Hepatic stellate cell (primary cell): ENCODE measurements at regions not wholly inside any gene's neighbourhood (a gene's known extent, or its start where the extent isn't known, plus 50 kb on each side); places are given as distances from the start of the nearest gene placed in this dataset.

Experiments used
- DNase-seq: peaks from one replicate; pipeline ENCODE4 v3.0.0; 2011; ENCODE audit warnings: low spot score

DNA sequence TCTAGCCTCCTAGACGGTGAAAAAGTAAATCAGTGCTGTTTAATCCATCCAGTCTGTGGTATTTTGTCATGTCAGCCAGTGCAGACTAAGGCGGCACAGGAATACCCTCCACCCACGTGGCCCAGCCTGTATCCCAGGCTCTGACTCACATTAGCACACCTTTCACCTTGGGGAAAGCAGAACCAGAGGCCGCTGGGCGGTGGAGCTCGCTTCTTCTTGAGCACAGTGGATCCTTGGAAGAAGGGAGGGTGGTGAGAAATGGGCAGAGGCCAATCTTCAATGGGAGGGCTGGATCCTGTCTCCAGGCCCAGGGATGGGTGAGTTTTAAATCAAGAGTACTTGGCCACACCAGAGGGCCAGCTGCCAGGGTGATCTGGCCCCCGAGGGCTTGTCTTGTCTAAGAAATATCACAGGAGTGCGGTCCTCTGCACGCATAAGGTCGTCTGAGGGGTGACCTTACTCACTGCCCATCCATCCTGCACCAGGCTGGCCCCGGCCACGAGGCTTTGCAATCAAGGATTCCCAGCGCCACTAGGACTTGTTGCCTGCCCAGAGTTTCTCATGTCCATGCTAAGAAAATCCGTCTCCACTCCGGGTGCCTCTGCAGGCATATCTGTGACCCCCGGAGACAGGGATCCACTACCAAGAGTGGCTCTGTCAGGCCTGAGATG is 658.5 kb downstream of the BRD1 start:
- no peak for DNase-seq

DNA sequence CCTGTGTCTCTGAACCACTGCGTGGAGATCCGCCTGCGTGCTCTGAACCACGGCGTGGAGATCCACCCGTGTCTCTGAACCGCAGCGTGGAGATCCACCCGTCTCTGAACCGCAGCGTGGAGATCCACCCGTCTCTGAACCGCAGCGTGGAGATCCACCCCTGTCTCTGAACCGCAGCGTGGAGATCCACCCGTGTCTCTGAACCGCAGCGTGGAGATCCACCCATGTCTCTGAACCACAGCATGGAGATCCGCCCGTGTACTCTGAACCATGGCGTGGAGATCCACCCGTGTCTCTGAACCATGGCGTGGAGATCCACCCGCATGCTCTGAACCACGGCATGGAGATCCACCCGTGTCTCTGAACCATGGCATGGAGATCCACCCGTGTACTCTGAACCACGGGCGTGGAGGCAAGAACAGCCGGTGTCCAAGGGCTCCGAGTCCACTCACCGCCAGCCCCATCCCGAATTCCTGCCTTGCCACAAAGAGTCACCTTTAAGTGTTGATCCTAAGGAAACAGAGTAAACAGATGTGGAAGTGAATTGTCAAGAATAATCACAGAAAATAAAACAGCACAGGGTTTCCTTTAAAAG is 659.4 kb downstream of the BRD1 start:
- no peak for DNase-seq

DNA sequence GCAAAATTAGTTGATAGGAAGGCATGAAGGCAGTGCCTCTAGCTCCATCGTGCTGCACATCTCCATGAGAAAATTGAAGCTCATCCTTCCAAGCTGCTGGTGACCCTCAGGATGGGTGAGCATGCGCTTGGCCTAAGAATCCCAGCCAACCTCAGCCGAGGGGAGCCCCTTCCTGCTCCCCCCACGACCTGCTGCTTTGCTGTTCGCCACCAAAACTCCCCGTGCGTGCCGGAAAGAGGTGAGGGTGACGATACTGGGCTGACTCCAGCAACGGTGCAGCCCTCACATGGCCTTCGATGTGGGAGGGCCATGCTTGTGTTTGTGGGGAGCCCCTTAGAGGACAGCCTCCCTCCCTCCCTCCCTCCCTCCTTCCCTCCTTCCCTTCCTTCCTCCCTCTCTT is 660.9 kb downstream of the BRD1 start:
- no peak for DNase-seq

DNA sequence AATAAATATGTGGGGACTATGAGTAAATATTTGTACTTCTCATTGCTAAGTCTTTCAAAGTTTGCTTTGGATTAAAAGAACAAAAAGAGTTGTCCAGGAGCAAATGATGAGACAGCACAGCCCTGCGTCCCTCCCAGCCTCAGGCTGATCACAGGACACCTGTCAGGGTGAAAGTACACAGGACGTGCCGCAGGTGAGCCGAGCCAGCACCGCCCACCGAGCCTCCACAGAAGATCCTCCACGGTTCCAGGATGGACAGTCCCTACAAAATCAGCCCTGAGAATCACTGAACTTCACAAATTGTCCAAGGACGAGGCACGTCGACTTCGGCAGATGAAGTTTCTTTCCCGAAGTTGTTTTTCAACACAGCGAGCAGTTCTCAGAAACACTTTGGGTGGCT is 661.5 kb downstream of the BRD1 start:
- no peak for DNase-seq

DNA sequence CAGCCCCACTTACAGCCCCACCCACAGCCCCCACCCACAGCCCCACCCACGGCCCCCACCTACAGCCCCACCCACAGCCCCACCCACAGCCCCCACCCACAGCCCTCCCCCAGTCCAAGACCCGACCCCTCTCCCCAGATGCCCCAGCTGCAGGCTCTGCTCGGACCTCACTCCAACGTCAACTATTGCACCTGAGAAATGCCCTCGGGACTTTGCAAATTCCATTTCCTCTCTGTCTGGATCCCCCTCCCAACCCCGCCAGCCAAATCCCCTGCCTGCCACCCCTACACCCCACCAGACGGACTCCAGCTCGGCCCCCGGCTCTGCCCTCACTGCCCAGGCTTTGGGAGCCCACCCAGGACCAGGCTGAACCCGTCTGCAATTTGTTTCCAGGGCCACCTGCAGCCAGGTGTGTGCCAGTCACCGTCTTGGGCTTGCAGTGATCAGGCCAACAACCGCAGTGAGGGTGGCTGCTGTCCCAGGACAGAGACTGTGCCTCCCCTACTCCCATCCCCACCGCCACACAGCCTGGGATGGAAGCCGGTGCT is 662.8 kb downstream of the BRD1 start:
- DNase-seq: no peak

DNA sequence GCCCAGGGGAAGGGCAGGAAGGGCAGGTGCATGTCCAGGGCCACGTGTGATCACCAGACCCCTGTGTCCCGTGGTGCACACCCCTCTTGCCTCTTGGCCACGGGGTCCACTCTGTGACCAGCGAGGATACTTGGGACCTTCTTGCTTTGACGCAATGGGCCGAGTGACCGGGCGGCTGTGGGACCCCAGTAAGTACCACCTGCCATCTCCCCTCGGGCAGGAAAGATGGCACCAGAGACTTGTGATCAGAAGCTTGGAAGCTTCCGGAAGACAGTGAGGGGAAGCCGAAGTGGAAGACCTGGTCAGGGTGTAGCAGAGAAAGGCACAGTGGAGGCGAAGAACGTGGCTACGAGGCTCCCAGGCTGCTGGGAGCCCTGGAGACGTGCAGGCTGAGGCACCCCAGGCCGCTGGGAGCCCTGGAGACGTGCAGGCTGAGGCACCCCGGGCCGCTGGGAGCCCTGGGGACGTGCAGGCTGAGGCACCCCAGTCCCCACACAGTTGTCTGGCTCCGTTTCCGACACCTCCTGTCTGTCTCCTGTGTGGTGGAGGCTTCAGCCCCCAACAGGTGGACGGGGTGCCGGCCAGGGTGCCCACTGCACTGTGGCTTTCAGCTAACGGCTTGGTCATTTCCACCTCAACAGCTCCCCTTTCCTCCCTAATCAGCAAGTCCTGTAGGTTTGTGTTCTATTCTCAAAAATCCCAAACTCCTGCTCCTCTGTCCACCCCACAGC is 663.5 kb downstream of the BRD1 start:
- DNase-seq: no peak

DNA sequence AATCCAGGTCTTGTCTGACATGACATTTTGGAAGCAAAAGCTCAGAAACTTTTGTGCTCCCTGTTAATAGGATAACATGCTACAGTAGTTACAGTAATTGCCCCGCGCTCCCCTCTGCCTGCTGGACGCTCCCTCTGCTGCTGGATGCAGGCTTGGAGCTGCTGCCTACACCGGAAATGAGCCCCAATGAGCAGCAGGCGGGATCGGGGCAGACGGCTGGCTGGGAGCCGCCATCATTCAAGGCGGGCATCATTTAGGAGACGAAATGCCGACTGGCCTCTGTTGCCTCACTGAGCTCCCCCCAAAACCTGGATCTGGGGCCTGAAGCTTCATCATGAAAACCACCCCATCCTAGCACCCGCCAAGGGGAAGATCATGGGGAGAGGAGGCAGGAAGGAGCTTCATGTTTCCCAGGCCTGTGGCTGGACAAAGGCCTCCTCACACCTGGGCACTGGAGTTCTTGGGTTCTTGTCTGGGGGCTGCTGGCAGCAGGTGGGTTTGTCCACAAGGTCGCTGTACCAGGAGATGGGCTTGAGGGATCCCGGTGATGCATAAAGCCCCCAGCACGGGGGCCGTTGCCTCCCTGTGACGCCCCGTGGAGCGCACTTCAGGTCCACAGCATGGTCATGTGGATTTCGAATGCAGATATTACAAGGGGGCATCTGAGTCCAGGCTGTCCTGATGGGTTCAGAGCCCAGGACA is 664.3 kb downstream of the BRD1 start:
- DNase-seq: no peak

DNA sequence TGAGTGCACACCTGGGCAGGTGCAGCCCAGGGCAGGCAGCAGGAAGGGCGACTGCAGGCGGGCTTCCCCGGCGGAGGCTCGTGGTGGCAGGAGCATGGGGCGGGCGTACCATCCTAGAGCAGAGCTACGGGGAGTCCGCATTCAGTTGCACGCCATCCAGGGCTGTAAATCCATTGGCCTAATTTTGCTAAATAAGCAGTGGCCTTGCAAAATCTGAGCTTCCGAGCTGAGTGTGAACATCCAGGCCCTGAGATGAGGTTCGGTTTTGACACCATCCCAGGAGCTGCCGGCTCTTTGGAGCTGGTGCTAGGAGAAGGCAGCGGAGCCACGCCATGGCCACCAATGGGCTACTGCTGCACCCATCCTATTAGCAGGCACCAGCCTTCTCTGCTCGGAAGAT is 664.8 kb downstream of the BRD1 start:
- DNase-seq: no peak

DNA sequence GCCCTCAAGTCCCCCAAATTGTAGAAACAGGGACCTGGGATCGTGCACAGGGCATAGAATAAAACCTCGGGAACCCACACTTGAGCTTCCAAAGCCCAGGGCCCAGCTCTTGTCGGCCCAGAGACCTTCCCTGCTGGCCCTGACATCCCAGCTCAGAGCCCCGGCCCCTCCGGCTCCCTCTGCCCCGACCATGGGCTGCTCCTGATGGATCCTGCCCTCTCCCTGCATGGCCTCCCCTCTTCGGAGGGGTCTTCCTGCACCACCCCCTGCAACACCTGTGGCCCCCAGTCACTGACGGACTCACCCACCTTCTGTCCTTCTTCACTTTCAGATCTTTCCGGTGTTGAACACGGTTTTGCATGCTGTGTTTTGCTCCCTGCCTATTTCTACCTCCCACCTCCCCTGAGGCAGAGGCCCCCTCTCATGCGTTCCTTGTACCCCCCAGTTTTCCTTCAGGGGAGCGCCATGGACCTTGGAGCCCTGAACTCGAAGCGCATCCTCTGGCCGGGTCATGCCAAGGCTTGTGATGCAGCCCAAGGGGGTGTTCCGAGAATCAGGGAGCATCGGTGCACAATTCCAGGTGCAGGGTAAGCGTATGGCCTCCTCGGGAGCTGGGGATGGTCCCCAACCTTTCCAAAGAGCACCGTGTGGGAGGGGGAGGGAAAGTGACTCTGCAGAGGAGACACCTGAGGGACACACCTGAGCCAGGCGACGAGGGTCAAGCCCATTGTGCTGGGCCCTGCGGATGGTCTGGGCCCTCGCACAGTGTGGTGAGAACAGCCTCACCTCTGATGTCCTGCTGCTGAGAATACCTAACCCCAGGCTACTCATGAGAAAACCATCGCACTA is 666.4 kb downstream of the BRD1 start:
- no peak for DNase-seq

DNA sequence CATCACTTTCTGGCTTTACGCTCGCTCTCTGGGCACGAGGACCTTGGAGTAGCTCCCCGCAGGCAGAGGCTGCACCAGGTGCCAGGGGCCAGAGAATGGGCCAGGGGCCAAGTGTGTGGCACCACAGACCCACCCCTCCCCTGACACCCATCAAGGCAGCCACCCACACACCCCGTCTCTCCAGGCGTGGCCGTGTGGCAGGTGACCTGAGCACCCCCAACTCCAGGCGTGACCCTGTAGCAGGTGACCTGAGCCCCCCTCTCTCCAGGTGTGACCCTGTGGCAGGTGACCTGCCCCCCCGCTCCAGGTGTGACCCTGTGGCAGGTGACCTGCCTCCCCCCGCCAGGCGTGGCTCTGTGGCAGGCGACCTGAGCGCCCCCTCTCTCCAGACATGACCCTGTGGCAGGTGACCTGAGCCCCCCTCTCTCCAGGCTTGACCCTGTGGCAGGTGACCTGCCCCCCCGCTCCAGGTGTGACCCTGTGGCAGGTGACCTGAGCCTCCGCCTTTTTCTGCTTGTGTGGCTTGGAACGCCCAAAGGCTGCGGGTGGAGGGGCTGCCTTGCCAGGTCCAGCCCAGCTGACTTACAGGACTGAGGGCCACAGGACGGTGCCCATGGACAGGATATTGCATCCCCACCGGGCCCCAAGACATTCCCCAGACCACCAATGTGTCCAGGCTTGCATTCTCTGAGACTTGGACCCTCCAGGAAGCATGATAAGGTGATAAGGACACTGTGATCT is 667.2 kb downstream of the BRD1 start:
- DNase-seq: no peak

DNA sequence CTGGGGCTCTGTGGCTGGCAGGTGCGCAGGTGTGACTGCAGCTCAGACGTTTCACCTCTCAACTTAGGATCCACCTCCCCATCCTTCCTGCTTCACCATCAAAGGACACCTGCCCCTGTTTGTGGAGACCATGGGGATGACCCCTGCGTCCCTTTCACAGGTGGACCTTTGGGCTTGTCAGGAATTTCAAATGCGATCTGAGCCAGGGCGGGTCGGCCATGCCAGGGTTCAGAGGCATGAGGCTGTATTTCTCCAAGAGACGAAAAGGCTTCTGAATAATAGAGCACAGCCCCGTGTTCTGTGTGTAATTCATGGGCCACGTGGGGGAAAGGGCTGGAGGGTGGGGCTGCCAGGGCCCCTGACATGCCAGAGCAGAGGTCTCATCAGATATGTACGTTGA is 668.0 kb downstream of the BRD1 start:
- no peak for DNase-seq

DNA sequence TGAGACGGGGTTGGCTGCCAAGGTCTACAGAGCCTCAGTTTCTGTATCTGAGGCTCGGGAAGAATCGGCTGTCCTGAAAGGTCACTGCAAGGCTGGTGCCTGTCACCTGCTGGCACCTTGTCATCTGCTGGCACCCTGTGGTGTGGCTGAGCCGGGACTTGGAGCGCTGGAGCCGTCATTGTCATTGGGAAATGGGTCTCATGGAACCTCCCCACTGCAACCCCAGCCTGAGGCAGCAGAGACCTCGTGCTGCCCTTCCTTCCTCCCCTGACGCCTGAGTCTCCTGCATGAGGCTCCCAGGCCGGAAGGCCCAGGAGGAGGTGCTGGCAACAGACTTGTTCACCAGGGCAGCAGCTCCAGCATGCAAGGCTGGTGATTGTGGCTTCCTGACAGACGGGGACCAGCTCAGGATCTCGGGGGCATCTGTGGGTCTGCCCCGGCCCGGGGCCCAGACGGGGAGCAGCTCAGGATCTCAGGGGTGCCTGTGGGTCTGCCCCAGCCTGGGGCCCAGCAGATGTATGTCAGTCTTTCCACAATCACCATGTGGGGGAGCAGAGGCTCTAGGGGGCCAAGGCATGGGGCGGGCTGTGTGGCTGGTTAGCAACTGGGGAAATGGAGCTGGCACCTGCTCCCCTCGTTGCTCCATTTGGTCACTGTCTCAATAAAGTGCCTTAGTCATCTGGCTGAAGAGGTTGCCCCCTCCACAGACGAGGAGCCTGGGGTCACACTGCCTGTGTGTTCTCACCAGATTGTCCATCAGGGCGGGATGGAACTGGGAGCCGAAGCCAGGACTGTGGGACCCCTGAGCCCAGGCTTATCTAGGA is 668.7 kb downstream of the BRD1 start:
- DNase-seq: no peak

DNA sequence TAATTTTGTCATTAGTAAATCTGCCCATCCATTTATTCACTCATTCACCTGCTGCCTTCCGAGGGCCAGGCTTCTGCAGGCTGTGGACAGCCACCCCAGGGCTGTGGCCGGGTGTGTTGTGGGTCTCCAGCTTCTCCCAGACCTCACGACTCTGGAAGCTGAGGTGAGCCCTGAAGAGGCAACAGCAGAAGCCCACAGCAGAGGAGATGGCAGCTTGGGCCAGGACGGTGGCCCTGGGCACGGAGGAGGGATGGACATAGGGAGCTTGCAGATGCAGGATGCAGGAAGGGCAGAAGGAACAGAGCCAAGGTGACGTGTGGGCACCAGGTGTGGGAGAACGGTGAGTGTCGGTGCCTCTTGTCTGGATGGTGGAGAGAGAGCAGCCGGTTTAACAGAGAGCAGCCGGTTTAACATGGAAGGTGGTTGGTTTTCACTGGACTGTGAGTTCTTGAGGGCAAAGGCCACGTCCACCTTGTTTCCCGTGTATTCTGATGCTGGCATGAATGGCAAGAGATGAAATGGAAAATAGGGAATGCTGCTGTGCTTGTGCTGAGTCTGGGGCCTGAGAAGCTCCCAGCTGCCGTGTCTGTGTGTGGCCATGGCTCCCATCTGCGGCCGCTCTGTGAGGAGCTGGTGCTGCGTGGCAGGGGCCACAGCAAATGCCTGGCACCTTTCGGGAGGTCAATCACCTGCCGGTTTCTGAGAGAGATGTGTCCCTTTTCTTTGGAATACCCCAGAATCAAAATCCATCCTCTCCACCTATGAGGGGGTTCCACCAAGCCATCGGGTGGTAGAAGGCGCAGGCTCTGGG is 669.9 kb downstream of the BRD1 start:
- no peak for DNase-seq

DNA sequence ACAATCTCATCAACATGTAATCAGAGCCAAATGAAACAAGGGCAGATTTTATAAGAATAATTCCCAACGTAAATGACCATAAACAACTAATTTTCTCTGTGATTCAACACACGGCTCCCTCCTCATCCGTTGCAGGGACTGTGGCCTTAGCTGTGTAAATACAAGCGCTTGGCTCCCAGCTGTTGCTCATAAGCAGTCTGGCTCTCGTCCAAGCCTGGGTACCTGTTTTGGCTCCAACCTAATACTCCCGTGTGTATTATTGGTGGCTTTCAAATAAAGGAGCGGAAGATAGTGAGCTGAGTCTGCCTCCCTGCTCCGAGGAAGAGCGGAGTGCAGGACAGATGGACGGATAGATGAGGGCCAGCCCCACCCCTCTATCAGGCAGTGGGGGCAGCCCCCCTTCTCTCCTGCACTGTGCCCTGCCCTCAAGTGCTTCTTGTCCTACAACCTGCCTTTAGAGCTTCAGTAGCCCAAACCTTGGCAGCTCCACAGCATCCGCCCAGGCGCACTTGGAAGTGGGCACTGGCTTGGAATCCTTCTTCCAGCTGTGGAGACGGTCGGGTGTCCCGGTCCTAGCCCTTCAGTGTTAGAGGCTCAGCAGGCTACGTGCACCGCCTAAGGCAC is 670.9 kb downstream of the BRD1 start:
- no peak for DNase-seq

DNA sequence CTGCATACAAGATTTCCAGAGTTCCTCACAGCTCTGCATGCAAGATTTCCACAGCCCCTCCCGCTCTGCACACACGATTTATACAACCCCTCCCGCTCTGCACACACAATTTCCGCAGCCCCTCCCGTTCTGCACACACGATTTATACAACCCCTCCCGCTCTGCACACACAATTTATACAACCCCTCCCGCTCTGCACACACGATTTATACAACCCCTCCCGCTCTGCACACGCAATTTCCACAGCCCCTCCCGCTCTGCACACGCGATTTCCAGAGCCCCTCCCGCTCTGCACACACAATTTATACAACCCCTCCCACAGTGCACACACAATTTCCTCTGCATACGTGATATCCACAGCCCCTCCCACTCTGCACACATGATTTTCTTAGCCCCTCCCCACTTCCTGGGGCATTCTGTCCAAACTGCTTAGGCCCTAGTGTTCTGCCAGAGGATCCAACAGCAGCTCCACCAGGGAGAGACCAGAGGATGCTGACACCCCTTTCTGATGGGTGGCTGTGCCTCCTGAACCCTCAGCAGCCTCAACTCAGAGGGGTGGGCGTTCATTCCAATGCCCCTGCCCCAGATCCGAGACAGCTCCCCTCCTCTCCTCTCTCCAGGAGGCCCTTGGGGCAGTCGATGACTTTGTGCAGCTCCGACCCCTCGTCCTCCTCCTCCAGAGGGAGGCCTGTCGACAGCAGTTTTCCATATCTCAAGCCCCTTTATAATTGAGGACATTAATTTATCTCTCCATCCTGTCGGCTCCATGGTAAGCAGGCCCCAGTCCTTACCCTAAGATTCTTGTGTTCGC is 671.7 kb downstream of the BRD1 start:
- DNase-seq: no peak

DNA sequence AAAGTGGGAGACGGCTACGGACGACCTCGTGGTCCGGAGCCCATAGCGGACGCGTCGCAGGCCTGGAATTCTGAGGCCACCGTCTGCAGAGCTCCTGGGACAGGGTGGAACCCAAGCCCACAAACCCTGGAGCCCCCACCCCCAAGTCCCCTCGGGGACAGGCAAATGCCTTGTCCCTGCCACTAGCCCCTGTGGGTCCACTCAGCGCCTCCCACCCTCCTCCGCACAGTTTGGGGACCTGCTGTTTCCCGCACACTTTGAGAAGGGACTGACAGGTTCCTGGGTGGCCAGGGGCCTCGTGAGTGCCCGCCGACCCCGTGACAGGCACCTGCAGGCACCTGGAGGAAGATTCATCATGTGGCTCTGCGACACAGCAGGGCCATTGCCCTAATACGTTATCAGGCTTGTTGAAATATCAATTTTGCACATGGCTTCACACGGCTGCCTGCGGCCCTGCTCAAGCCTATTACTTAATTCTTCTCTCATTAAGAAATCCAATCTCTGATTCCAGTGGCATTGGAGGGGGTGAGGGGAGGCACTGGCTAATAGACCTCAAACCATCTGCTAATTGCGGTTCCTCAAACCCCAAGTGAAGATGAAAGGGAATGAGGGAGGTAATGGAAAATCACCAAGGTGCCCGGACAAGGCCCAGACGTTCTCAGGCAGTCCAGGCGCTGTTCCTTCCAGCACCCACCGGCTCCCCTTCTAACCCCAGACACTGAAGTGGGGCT is 672.5 kb downstream of the BRD1 start:
- DNase-seq: no peak

DNA sequence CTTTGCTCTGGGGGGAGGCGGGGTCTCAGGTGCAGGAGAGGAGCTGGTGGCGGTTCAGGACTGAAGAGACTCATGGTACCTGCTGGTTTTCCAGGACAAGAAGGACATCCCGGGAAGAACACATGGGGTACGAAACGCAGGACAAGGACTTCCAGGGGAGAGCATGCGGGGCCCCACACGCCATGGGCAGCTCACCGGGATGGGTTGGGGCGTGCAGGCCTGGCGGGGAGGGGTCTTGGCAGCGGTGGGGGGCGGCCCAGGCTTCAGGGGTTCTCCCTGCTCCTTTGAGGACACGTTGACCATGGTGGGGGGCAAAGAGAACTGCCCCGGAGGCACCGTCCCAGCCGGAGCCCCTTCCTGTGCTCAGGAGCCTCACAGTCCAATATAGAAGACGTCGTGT is 673.2 kb downstream of the BRD1 start:
- DNase-seq: no peak
